Sigmoid colon (tissue), 6 donors: ENCODE measurements at regions not wholly inside any gene's neighbourhood (a gene's known extent, or its start where the extent isn't known, plus 50 kb on each side); places are given as distances from the start of the nearest gene placed in this dataset.

Experiments used
- DNase-seq: peaks from one replicate; pipeline ENCODE4 v3.0.0-alpha.2; 2019
- H3K27ac ChIP-seq, 4 donors: fragments of 200-600 bp; sonication (generic); one replicate each; pipeline ENCODE4 v1.5.1; 2016 to 2019; ENCODE audit warnings: mild to moderate bottlenecking in 1 of 4
- H3K27me3 ChIP-seq, 3 donors: fragments of 200-600 bp; sonication (generic); one replicate each; pipeline ENCODE4 v1.5.1; 2019; ENCODE audit warnings: mild to moderate bottlenecking in 1 of 3
- H3K36me3 ChIP-seq, 4 donors: fragments of 200-600 bp; sonication (generic); one replicate each; pipeline ENCODE4 v1.5.1; 2016 to 2019
- H3K4me1 ChIP-seq, 4 donors: fragments of 200-600 bp; sonication (generic); one replicate each; pipeline ENCODE4 v1.5.1; 2017 to 2019
- H3K4me3 ChIP-seq, 4 donors: fragments of 200-600 bp; sonication (generic); one replicate each; pipeline ENCODE4 v1.5.1; 2017 to 2019; ENCODE audit warnings: mild to moderate bottlenecking in 2 of 4, moderate library complexity in 1 of 4
- H3K9me3 ChIP-seq, 4 donors: fragments of 200-600 bp in 3 of 4; sonication (generic) in 3 of 4; one replicate each; pipeline versions ENCODE4 v1.5.1 to v1.6.1; 2013 to 2019
- EP300 ChIP-seq, 4 donors: sonication (generic); formaldehyde crosslinking; IDR thresholded peaks; one replicate each; pipeline ENCODE4 v1.6.1; 2017; ENCODE audit warnings: antibody characterized with exemption in 4 of 4
- POLR2A ChIP-seq, 2 donors: fragments of 450-650 bp; IDR thresholded peaks; one replicate each; pipeline ENCODE4 v1.6.1; 2016; ENCODE audit warnings: antibody characterized with exemption in 2 of 2, mild to moderate bottlenecking in 2 of 2, moderate library complexity in 2 of 2
- POLR2AphosphoS5 ChIP-seq, 4 donors: sonication (generic); formaldehyde crosslinking; IDR thresholded peaks; one replicate each; pipeline ENCODE4 v1.6.1; 2017; ENCODE audit warnings: antibody characterized with exemption in 4 of 4
- WGBS, 2 donors: extraction: QIAGEN DNeasy Blood & Tissue Kit; methylation state at CpG; one replicate each; pipeline ENCODE4 v1.1.7; 2013; 5-methylcytosine and 5-hydroxymethylcytosine counted together
- intact Hi-C: fragments of 100-400 bp; cut with DNase I; formaldehyde crosslinking; loops from one replicate; pipeline ENCODE4 v1.15.1; 2023
- TF ChIP-seq, protein P1 (sequence below), 4 experiments: fragments of 450-650 bp in 3 of 4; fragments of 200-600 bp in 1 of 4; IDR thresholded peaks; one replicate each; pipeline ENCODE4 v1.5.1; 2016 to 2019; ENCODE audit warnings: antibody characterized with exemption in 4 of 4, mild to moderate bottlenecking in 3 of 4, moderate library complexity in 2 of 4
- donor health status: healthy with polysubstance abuse.
- donor health status: healthy.

DNA sequence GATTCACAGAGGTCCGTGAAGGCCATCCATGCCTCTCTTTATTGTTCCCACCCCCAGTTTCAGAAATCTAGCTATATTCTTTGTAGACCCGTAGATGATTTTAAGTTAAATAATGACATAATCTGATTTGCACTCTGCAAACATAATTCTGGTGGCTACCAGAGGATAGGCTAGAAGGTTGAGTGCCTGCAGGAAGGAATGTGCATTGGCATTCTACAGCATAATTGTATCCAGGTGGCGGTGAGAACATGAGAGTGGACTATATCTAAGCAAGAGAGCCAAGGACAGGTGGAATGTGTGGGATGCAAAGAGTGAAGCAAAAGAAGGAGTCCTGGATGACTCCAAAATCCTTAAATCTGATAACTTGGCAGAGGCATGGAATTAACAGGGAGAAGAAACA lies 298.5 kb upstream of the MME start:
- Histone ChIP-seq H3K4me1 (no peaks in the 10 kb centered on the region), H3K36me3 (no peaks in the 10 kb centered on the region), H3K27ac (no peak overlapping the region), H3K9me3 (no peaks in the 10 kb centered on the region), H3K4me3 (no peak overlapping the region), H3K27me3 (no peaks in the 10 kb centered on the region)
- intact Hi-C loops: no loop called here
- TF ChIP-seq EP300 (IDR thresholded peaks at IDR 0.05) (no peak), POLR2AphosphoS5 (IDR thresholded peaks at IDR 0.05) (no peak), POLR2A (IDR thresholded peaks at IDR 0.05) (no peak)
- TF ChIP-seq, protein P1, sequence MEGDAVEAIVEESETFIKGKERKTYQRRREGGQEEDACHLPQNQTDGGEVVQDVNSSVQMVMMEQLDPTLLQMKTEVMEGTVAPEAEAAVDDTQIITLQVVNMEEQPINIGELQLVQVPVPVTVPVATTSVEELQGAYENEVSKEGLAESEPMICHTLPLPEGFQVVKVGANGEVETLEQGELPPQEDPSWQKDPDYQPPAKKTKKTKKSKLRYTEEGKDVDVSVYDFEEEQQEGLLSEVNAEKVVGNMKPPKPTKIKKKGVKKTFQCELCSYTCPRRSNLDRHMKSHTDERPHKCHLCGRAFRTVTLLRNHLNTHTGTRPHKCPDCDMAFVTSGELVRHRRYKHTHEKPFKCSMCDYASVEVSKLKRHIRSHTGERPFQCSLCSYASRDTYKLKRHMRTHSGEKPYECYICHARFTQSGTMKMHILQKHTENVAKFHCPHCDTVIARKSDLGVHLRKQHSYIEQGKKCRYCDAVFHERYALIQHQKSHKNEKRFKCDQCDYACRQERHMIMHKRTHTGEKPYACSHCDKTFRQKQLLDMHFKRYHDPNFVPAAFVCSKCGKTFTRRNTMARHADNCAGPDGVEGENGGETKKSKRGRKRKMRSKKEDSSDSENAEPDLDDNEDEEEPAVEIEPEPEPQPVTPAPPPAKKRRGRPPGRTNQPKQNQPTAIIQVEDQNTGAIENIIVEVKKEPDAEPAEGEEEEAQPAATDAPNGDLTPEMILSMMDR (IDR thresholded peaks at IDR 0.05): no peak
- 76 to 89% methylated on average over 3 of the region's 3 CpGs for WGBS, 2 donors
- DNase-seq: no peak

DNA sequence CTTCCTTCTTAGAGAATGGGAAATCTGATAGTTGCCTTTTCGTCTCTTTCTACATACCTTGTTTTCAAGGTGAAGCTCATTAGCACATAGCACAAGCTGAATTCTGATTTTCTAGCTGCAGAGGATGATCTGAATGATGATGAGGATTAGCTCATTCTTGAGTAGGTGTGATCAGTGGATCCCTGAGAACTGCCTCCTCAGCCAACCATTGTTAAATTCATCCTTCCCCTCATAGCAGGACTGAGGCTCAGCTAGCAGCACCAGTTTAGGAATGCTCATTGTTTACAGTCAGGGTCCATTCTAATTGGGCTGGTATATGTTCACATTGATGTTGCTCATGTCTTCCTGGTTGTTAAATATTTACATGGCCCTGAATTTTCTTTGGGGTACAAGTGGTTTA lies 299.9 kb upstream of the MME start:
- no peak for TF ChIP-seq POLR2AphosphoS5 (IDR thresholded peaks at IDR 0.05)
- no peak for TF ChIP-seq POLR2A (IDR thresholded peaks at IDR 0.05)
- no peak for TF ChIP-seq EP300 (IDR thresholded peaks at IDR 0.05)
- TF ChIP-seq, protein P1 (IDR thresholded peaks at IDR 0.05): no peak
- Histone ChIP-seq H3K4me3 (no peak overlapping the region), H3K4me1 (no peaks in the 10 kb centered on the region), H3K36me3 (no peaks in the 10 kb centered on the region), H3K9me3 (no peaks in the 10 kb centered on the region), H3K27ac (no peak overlapping the region), H3K27me3 (no peaks in the 10 kb centered on the region)
- DNase-seq: no peak
- 85 to 90% methylated on average over 1 of the region's 1 CpG for WGBS, 2 donors
- intact Hi-C loops: no loop called here

DNA sequence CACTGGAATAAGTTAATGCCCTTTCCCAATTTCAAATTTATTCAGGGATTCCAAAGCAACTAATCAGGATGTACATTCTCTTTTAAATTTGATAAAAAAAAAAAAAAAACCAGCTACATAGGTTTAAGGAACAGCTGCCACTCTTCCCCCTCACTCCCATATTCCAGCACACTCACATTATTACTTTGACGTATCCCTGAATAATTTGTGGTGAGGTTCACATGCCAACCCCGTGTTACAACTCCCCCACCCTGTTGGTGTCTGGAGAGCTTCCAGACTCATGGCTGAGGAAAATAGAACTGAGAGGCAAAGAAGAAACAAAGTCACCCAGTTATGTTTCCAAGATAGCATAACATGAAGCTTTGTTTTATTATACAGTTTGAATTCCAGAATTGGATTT lies 300.5 kb upstream of the MME start:
- no peaks in the 10 kb centered on the region for H3K9me3 ChIP-seq
- H3K27me3 ChIP-seq: no peaks in the 10 kb centered on the region
- H3K27ac ChIP-seq: no peak overlapping the region
- WGBS, 2 donors: 18 to 56% methylated on average over 2 of the region's 2 CpGs
- intact Hi-C loops: no loop called here
- TF ChIP-seq, protein P1 (IDR thresholded peaks at IDR 0.05): no peak
- TF ChIP-seq EP300 (IDR thresholded peaks at IDR 0.05) (no peak), POLR2AphosphoS5 (IDR thresholded peaks at IDR 0.05) (no peak), POLR2A (IDR thresholded peaks at IDR 0.05) (no peak)
- DNase-seq: no peak
- H3K4me3 ChIP-seq: no peak overlapping the region
- no peaks in the 10 kb centered on the region for H3K4me1 ChIP-seq
- H3K36me3 ChIP-seq: no peaks in the 10 kb centered on the region

DNA sequence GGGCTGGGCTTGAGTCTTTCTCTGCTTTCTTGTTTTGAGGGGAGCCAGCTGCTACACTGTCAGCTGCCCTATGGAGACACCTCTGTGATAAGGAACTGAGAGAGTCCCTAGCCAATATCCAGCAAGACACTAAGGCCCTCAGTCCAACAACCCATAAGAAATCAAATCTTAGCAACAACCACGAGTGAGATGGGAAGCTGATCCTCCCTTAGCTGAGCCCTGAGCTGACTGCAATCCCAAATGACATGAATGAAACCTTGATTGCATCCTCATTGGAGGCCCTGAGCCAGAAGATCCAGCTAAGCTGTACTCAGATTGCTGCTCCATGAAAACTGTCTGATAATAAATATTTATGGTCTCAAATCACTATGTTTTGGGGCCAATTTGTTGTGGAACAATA lies 302.1 kb upstream of the MME start:
- Histone ChIP-seq H3K27me3 (no peaks in the 10 kb centered on the region), H3K9me3 (no peaks in the 10 kb centered on the region), H3K4me3 (no peak overlapping the region), H3K27ac (no peak overlapping the region), H3K36me3 (no peaks in the 10 kb centered on the region), H3K4me1 (no peaks in the 10 kb centered on the region)
- WGBS, 2 donors: 75 to 80% methylated on average over 1 of the region's 1 CpG
- TF ChIP-seq POLR2AphosphoS5 (IDR thresholded peaks at IDR 0.05) (no peak), POLR2A (IDR thresholded peaks at IDR 0.05) (no peak), EP300 (IDR thresholded peaks at IDR 0.05) (no peak)
- TF ChIP-seq, protein P1 (IDR thresholded peaks at IDR 0.05): no peak
- intact Hi-C loops: no loop called here
- DNase-seq: no peak

DNA sequence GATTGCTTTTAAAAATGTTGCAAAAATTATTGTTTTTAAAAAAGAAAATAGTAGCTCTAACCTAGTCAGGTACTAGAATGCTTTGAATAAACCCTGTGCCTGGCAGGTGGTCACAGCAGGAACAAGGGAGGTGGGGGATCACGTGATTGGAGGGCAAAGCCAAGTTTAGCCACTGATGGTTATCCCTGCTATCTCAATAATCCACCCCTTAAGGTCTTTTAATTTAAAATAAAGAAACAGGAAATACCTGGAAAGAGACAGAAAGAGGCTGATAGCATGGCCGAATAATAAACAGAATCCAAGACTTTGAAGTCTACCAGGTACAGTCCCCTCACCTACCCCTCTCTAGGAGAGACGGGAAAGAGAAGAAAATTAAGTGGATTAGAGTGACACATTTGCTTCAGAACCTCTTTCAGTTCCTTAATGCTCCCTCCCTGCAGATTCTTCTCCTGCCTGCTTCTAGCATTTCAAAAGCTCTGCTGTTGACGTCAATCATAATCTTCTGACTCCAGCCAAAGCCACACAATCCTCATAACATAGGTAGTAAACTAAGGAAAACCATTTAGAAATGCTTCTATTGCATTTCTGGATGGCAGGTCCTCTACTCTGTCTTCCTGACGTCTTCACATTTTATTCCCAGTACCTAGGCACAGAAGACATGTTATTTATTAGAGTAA lies 303.4 kb upstream of the MME start:
- no peak for TF ChIP-seq POLR2AphosphoS5 (IDR thresholded peaks at IDR 0.05)
- TF ChIP-seq POLR2A (IDR thresholded peaks at IDR 0.05): no peak
- TF ChIP-seq, protein P1 (IDR thresholded peaks at IDR 0.05): no peak
- TF ChIP-seq EP300 (IDR thresholded peaks at IDR 0.05): no peak
- H3K27ac ChIP-seq: no peak overlapping the region
- no peaks in the 10 kb centered on the region for H3K27me3 ChIP-seq
- DNase-seq: no peak
- no peak overlapping the region for H3K4me3 ChIP-seq
- intact Hi-C loops: no loop called here
- WGBS, 2 donors: 65 to 70% methylated on average over 5 of the region's 5 CpGs
- H3K9me3 ChIP-seq: no peaks in the 10 kb centered on the region
- H3K36me3 ChIP-seq: no peaks in the 10 kb centered on the region
- H3K4me1 ChIP-seq: no peaks in the 10 kb centered on the region
